AG09309 (cell line): ENCODE measurements at regions not wholly inside any gene's neighbourhood (a gene's known extent, or its start where the extent isn't known, plus 50 kb on each side); places are given as distances from the start of the nearest gene placed in this dataset.

Source experiments
- DNase-seq: peaks from one replicate; pipeline ENCODE4 v3.0.0-alpha.2; 2010; ENCODE audit warnings: low read depth
- H3K4me3 ChIP-seq: 2 replicates; pipeline ENCODE4 v1.5.1; 2011; ENCODE audit warnings: mild to moderate bottlenecking, low read depth, low read length, moderate library complexity; ENCODE audit not compliant: control insufficient read depth
- TF ChIP-seq, protein P1 (sequence below): IDR thresholded peaks from 2 replicates; pipeline ENCODE4 v1.5.1; 2011; ENCODE audit warnings: mild to moderate bottlenecking, low read depth, low read length, inconsistent platforms; ENCODE audit not compliant: insufficient read depth, control insufficient read depth; ENCODE audit errors: missing control alignments

DNA sequence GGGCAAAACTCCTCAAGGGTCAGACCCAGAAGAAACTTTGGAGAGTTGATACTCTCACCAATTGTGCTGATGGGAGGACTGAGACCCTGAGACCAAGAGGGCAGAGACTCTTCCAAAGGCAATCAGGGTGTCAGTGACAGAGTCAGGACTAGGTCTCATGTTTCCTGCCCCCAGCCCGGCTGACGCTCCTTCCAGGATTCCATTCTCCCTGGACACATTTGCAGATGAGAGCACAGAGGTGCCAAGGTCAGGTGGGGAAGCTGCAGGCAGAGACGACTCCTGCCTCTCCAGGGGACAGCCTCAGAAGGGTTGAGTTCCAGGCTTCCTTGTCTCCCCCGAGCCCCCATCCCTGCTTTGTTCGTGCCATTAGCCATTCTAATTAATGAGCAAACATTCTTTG is 174.1 kb downstream of the WSCD1 start:
- no peak for DNase-seq
- no peak overlapping the region for H3K4me3 ChIP-seq
- TF ChIP-seq, protein P1, sequence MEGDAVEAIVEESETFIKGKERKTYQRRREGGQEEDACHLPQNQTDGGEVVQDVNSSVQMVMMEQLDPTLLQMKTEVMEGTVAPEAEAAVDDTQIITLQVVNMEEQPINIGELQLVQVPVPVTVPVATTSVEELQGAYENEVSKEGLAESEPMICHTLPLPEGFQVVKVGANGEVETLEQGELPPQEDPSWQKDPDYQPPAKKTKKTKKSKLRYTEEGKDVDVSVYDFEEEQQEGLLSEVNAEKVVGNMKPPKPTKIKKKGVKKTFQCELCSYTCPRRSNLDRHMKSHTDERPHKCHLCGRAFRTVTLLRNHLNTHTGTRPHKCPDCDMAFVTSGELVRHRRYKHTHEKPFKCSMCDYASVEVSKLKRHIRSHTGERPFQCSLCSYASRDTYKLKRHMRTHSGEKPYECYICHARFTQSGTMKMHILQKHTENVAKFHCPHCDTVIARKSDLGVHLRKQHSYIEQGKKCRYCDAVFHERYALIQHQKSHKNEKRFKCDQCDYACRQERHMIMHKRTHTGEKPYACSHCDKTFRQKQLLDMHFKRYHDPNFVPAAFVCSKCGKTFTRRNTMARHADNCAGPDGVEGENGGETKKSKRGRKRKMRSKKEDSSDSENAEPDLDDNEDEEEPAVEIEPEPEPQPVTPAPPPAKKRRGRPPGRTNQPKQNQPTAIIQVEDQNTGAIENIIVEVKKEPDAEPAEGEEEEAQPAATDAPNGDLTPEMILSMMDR: no peak

DNA sequence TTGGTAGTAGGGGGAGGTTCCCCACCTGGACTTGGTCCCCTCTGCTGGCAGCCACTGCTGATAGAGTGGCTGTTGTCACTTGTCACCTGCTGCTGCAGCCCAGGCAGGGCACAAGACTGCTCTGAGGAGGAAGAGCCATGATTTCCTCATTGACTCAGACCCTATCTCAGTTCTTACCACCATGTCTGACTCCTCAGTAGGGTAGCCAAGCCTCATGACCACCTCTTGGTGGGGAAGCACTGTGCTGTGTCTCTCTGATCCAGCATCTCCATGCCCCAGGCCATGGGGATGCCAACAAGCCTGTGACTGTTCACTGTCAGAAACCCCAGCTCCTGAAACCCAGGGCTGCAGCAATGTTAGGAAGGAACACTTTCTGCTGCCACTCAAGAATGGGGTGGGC is 173.0 kb downstream of the WSCD1 start:
- TF ChIP-seq, protein P1: no peak
- DNase-seq: no peak
- H3K4me3 ChIP-seq: no peak overlapping the region

DNA sequence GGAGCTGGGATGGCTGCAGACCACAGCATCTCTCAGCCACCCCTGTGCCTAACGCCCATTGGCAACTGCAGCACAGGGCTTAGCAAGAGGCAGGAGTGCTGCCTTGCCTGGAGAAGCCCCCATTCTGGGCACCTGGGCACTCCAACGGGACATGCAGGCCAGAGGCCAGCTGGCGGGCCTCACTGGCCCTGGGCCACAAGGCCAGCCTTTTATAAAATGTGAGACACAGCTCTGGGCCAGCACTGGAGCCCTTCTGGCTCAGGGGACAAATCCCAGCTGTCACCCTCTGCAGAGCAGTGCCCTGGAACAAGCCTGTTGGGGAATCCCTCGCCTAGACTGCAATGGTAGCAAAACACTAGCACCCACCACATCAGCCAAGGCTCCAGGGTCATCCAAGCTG is 171.8 kb downstream of the WSCD1 start:
- no peak overlapping the region for H3K4me3 ChIP-seq
- no peak for DNase-seq
- TF ChIP-seq, protein P1: no peak

DNA sequence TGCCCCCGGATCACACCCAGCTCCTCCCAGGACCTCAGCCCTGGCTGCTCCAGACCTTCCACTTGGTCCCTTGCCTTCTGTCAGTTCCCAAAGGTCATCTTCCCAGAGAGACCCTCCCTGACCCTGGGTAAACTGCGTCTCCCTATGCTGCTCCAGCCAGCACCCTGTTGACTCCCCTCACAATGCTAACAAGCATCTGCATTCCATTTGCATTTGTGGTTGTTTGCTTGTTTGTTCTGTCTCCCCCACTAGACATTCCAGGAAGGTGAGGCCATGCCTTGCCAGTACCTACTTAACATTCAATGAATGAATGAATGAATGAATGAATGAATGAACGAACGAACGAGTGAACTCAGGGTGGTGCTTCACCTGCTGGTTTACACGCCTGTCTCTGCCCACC is 171.2 kb downstream of the WSCD1 start:
- no peak for DNase-seq
- TF ChIP-seq, protein P1: no peak
- H3K4me3 ChIP-seq: no peak overlapping the region

DNA sequence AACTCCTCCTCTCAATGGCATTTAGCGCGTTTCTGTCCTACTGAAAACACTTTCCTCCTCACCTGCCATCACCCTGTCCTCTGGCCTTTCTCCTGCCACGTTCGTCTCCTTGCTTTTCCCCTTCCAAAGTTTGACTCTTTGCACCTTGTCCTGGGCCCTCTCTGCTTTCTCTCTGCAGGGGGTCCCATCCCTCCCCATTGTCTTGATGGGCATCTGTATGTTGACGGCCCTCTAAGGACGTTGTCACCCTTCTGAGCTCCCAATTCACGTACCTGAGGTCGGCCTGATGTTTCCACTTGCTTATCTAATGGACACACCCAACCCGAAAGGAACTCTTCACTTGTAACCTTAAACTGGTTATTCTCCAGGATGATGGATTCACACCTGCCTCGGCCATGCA is 170.4 kb downstream of the WSCD1 start:
- TF ChIP-seq, protein P1: no peak
- no peak for DNase-seq
- no peak overlapping the region for H3K4me3 ChIP-seq

DNA sequence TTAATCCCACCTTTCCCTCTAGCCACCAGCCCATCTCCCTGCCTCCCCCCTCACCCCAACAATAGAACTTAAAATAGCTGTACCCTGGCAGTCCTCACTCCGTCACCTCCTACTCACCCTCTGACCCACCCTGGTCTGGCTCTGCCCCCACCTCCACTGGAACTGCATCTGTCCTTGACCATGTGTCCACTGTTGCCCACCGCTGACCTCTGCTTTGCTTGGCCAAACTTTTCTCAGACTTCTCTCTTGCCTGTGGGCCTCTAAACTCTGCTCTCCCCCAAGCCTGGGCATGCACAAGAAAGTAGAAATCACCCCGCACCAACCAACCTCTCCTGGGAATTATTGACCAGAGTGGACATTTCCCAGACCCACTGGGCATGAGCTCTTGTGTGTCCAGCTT is 169.8 kb downstream of the WSCD1 start:
- H3K4me3 ChIP-seq: no peak overlapping the region
- DNase-seq: no peak
- TF ChIP-seq, protein P1: no peak

DNA sequence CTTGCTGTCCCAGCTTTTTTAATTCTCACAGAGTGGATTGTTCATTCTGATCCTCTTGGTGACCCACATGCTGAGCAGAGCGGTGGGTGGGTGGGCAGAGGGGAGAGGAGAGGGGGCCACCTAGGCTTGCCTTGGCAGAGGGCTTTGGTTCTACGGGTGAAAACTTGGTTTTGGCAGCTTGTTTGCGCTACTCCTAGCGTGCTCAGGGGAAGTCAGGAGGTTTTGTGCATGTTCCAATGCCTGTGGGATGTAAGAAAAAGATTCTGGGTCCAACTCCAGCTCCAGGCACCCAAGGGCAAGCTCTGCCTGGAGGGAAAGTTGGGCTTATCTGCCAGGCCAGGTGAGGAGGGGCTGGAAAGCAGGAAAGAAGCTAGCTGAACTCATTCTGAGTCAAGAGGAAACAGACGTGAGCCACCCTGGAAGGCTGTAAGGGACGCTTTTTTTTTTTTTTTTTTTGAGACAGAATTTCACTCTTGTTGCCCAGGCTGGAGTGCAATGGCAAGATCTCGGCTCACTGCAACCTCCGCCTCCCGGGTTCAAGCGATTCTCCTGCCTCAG is 169.1 kb downstream of the WSCD1 start:
- DNase-seq: no peak
- TF ChIP-seq, protein P1: no peak
- no peak overlapping the region for H3K4me3 ChIP-seq
